Mesothelial cell of epicardium (in vitro differentiated cells): ENCODE measurements at regions not wholly inside any gene's neighbourhood (a gene's known extent, or its start where the extent isn't known, plus 50 kb on each side); places are given as distances from the start of the nearest gene placed in this dataset.

ENCODE experiments used
- DNase-seq, 2 experiments: peaks; one replicate each; pipeline ENCODE4 v3.0.0; 2021; ENCODE audit warnings: low spot score in 2 of 2; ENCODE audit not compliant: unreplicated experiment in 2 of 2
- H3K27ac Mint-ChIP-seq: 2 replicates; pipeline ENCODE4 v1.8.0; 2021; ENCODE audit warnings: mixed read lengths
- H3K27me3 Mint-ChIP-seq: 2 replicates; pipeline ENCODE4 v1.8.0; 2021; ENCODE audit warnings: low read depth, mixed read lengths
- H3K36me3 Mint-ChIP-seq: 2 replicates; pipeline ENCODE4 v1.8.0; 2021; ENCODE audit warnings: mixed read lengths
- H3K4me1 Mint-ChIP-seq: 2 replicates; pipeline ENCODE4 v1.8.0; 2021; ENCODE audit warnings: mixed read lengths
- H3K4me3 Mint-ChIP-seq: 2 replicates; pipeline ENCODE4 v1.8.0; 2021; ENCODE audit warnings: mild to moderate bottlenecking, moderate library complexity, mixed read lengths
- H3K9me3 Mint-ChIP-seq: 2 replicates; pipeline ENCODE4 v1.8.0; 2021; ENCODE audit warnings: mixed read lengths
- CTCF ChIP-seq: fragments of 200-600 bp; sonication (generic); IDR thresholded peaks from one replicate; pipeline ENCODE4 v1.5.0; 2021; ENCODE audit warnings: antibody characterized with exemption; ENCODE audit not compliant: unreplicated experiment

GRCh38 chr13:26980099-26981031, 191.2 kb downstream of the USP12 start:
- no peak for DNase-seq
- TF ChIP-seq CTCF: no peak
- no peaks in the 10 kb centered on the region for H3K36me3 Mint-ChIP-seq
- H3K9me3 Mint-ChIP-seq: no peaks in the 10 kb centered on the region
- H3K27ac Mint-ChIP-seq: no peak overlapping the region
- peaks cover 12% of the 10 kb centered on the region for H3K27me3 Mint-ChIP-seq
- H3K4me3 Mint-ChIP-seq: no peak overlapping the region
- peaks cover 44% of the 10 kb centered on the region for H3K4me1 Mint-ChIP-seq

GRCh38 chr13:26979334-26979733, 192.3 kb downstream of the USP12 start:
- no peak for TF ChIP-seq CTCF
- Mint-ChIP-seq H3K4me1 (peaks cover 39% of the 10 kb centered on the region), H3K27ac (no peak overlapping the region), H3K9me3 (no peaks in the 10 kb centered on the region), H3K27me3 (peaks cover 13% of the 10 kb centered on the region), H3K36me3 (no peaks in the 10 kb centered on the region), H3K4me3 (no peak overlapping the region)
- DNase-seq: no peak

- Mint-ChIP-seq H3K4me3 (no peak overlapping the region), H3K27me3 (peaks cover 19% of the 10 kb centered on the region), H3K9me3 (no peaks in the 10 kb centered on the region), H3K36me3 (no peaks in the 10 kb centered on the region), H3K4me1 (peaks cover 28% of the 10 kb centered on the region), H3K27ac (no peak overlapping the region)
- DNase-seq: no peak
- TF ChIP-seq CTCF: no peak
Observed at GRCh38 chr13:26978081-26978860, 193.3 kb downstream of the USP12 start.

GRCh38 chr13:26977541-26977940, 194.1 kb downstream of the USP12 start:
- no peak for DNase-seq
- no peak overlapping the region for H3K4me3 Mint-ChIP-seq
- H3K4me1 Mint-ChIP-seq: peaks cover 21% of the 10 kb centered on the region
- no peaks in the 10 kb centered on the region for H3K9me3 Mint-ChIP-seq
- H3K27me3 Mint-ChIP-seq: peaks cover 19% of the 10 kb centered on the region
- H3K27ac Mint-ChIP-seq: no peak overlapping the region
- no peaks in the 10 kb centered on the region for H3K36me3 Mint-ChIP-seq
- no peak for TF ChIP-seq CTCF

- H3K4me3 Mint-ChIP-seq: no peak overlapping the region
- TF ChIP-seq CTCF: no peak
- H3K4me1 Mint-ChIP-seq: peaks cover 19% of the 10 kb centered on the region
- H3K27ac Mint-ChIP-seq: no peak overlapping the region
- no peak for DNase-seq
- no peaks in the 10 kb centered on the region for H3K36me3 Mint-ChIP-seq
- H3K27me3 Mint-ChIP-seq: peaks cover 19% of the 10 kb centered on the region
- no peaks in the 10 kb centered on the region for H3K9me3 Mint-ChIP-seq
Observed at GRCh38 chr13:26976313-26976712, 195.3 kb downstream of the USP12 start.
